ENCODE measurements at regions not wholly inside any gene's neighbourhood (a gene's known extent, or its start where the extent isn't known, plus 50 kb on each side); places are given as distances from the start of the nearest gene placed in this dataset.

GRCh38 chr11:11009179-11009578 is 151.3 kb upstream of the ZBED5 start:
- TF ChIP-seq POLR2A (IDR thresholded peaks at IDR 0.05) (no peak), CTCF (IDR thresholded peaks at IDR 0.05) (no peak)
